GM20000 (cell line): ENCODE measurements at regions not wholly inside any gene's neighbourhood (a gene's known extent, or its start where the extent isn't known, plus 50 kb on each side); places are given as distances from the start of the nearest gene placed in this dataset.

ENCODE experiments used
- DNase-seq: peaks from one replicate; pipeline ENCODE4 v3.0.0; 2012; ENCODE audit warnings: low spot score
- TF ChIP-seq, protein P1 (sequence below): IDR thresholded peaks from 2 replicates; pipeline ENCODE4 v1.5.1; 2012; ENCODE audit warnings: mild to moderate bottlenecking, control low read depth; ENCODE audit errors: extremely low read depth, missing control alignments

DNA sequence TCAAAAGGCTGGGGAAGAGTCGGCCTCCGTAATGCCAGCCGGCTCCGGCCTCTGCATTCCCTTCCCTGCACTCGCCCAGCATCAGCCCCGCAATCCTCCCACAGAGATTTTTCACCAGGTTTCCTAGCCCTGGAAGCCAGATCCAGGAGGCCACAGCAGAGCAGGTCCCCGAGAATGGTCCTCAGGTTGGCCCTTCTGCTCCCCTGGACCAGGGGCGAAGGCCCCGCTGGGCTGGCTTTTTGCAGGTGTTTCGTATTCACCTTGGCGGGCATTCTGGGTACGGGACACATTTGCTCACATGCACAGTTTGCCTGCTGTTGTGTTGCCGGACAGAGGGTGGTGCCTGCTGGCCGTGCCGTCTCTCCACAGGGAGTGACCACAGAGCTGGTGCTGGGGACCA lies 309.5 kb downstream of the NDUFA10 start:
- DNase-seq: no peak
- TF ChIP-seq, protein P1, sequence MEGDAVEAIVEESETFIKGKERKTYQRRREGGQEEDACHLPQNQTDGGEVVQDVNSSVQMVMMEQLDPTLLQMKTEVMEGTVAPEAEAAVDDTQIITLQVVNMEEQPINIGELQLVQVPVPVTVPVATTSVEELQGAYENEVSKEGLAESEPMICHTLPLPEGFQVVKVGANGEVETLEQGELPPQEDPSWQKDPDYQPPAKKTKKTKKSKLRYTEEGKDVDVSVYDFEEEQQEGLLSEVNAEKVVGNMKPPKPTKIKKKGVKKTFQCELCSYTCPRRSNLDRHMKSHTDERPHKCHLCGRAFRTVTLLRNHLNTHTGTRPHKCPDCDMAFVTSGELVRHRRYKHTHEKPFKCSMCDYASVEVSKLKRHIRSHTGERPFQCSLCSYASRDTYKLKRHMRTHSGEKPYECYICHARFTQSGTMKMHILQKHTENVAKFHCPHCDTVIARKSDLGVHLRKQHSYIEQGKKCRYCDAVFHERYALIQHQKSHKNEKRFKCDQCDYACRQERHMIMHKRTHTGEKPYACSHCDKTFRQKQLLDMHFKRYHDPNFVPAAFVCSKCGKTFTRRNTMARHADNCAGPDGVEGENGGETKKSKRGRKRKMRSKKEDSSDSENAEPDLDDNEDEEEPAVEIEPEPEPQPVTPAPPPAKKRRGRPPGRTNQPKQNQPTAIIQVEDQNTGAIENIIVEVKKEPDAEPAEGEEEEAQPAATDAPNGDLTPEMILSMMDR: no peak

DNA sequence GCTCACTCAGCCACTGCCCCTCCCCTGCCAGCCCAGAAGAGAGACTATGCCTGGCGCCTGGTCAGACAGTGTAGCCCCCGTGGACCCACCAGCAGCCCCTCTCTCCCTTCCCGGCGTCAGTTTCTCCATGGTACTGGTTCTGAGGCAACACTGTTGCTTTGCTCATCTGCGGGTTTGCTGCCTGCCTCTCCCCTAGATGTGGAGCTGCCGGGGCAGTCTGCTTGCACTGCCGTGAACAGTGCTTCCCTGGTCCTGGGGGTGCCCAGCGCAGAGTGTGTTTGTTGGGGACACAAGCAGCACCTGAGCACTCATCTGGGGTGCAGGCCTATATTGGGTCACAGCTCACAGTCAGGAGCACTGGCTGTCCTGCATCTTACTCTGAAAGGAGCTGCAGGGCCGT lies 309.9 kb downstream of the NDUFA10 start:
- TF ChIP-seq, protein P1: no peak
- DNase-seq: no peak

DNA sequence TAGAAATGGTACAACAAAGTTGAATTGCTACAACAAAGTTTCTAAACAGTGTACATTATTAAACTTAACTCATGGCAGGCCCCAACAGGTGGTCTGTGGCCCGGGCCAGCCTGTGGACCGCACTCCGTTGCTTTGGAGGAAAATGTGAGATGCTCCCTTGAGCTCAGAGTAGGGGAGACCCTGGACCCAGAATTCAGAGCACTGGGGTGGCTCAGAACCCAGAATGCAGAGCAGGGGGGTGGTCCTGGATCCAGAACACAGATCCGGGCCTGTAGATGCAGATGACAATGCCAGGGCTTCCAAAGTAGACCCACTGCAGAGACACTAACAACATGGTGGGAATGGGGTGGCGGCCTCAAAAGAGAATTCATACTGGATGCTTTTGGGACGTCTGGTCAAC lies 311.0 kb downstream of the NDUFA10 start:
- no peak for DNase-seq
- TF ChIP-seq, protein P1: no peak

GRCh38 chr2:239712755-239713154 lies 311.9 kb upstream of the HDAC4 start:
- no peak for DNase-seq
- TF ChIP-seq, protein P1: no peak

DNA sequence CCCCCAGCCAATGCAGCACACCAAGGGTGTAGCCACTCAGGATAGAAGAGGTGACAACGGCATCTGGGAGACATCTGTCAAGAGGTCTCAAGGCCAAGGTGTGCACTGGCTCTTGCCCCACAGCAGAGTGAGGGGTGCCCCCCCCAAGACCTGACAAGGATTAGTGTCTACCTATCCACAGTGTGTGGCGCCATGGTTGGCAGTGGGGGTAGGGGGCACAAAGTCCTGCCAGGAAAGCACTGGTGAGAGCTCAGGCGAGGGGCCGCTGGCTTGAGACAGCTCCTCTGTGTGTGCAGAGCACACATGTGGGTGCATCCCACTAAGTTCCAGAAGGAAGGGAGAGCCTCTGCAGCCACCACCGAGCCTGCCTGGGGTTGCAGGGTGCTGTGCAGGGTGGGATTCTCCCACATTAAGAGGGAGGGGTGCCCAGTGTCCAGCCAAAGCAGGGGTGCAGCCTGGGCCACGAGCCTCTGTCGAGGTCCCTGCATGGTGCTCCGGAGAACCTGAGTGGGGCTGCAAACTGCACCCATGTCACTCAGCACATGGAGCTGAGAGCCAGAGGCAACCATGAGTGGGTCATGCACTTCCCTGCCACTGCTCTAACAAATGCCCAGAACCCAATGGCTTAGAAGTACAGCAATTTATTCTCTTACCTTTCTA lies 311.2 kb upstream of the HDAC4 start:
- DNase-seq: no peak
- TF ChIP-seq, protein P1: no peak

GRCh38 chr2:239710953-239711861 lies 310.4 kb upstream of the HDAC4 start:
- TF ChIP-seq, protein P1: no peak
- DNase-seq: no peak

GRCh38 chr2:239706367-239706766 lies 305.5 kb upstream of the HDAC4 start:
- TF ChIP-seq, protein P1: no peak

More at GRCh38 chr2:239706367-239706766, 305.5 kb upstream of the HDAC4 start:
- no peak for DNase-seq
